HepG2 (cell line): ENCODE measurements at regions not wholly inside any gene's neighbourhood (a gene's known extent, or its start where the extent isn't known, plus 50 kb on each side); places are given as distances from the start of the nearest gene placed in this dataset.

ENCODE experiments used
- ATAC-seq: fragments of 200-7000 bp; cut with Tn5 transposase; 3 replicates; pipeline ENCODE4 v1.9.1; 2020; ENCODE audit warnings: mild to moderate bottlenecking, moderate library complexity
- BruUV-seq: library from RNA; stranded (reverse); fragments of 400-500 nt; replicated peaks from 2 replicates; lab custom pipeline; 2021; lab: Mats Ljungman, UMichigan
- CTCF ChIA-PET: fragments of 300-600 bp; formaldehyde crosslinking; extraction: SDS; loops from one replicate; lab custom pipeline; 2021; ENCODE audit warnings: low total read pairs, inconsistent platforms, low intra/inter-chr PET ratio; lab: Yijun Ruan, JAX
- POLR2A ChIA-PET: fragments of 350-600 bp; sonication (Branson Sonifier 250); formaldehyde crosslinking; loops from one replicate; lab custom pipeline; 2020; ENCODE audit warnings: antibody characterized with exemption, inconsistent platforms; lab: Yijun Ruan, JAX
- DNase-seq: peaks from one replicate; pipeline ENCODE4 v3.0.0-alpha.2; 2015; ENCODE audit warnings: low spot score
- FAIRE-seq: peaks from 3 replicates; lab custom pipeline; 2011; peaks lifted over from hg19 to GRCh38; lab: Jason Lieb, UNC
- H2AFZ ChIP-seq: one replicate; pipeline ENCODE4 v1.6.1; 2011; ENCODE audit warnings: low read length, inconsistent platforms
- H3K27ac ChIP-seq: fragments of 300-600 bp; 3 replicates; pipeline ENCODE4 v1.8.0; 2011; ENCODE audit warnings: mixed run types, mild to moderate bottlenecking, mixed read lengths, low read length, inconsistent platforms; ENCODE audit not compliant: insufficient read depth; ENCODE audit errors: extremely low read length
- H3K27me3 ChIP-seq, 2 experiments: fragments of 200-600 bp in 1 of 2; 2 replicates in 1 of 2; 3 replicates in 1 of 2; pipeline versions ENCODE4 v1.6.0 to v1.8.0; 2011; ENCODE audit warnings: low read length in 2 of 2, mild to moderate bottlenecking in 2 of 2, moderate library complexity in 2 of 2, inconsistent platforms in 1 of 2; ENCODE audit not compliant: insufficient read depth in 2 of 2, control insufficient read depth in 1 of 2
- H3K36me3 ChIP-seq, 2 experiments: fragments of 200-600 bp in 1 of 2; replicated peaks in 1 of 2; 2 replicates in 1 of 2; 3 replicates in 1 of 2; pipeline versions ENCODE4 v1.5.1 to v1.8.0; 2011; ENCODE audit warnings: low read length in 2 of 2, inconsistent platforms in 1 of 2; ENCODE audit not compliant: insufficient read depth in 2 of 2, control insufficient read depth in 1 of 2
- H3K4me1 ChIP-seq: 2 replicates; pipeline ENCODE4 v1.5.1; 2012; ENCODE audit warnings: low read length, inconsistent platforms; ENCODE audit not compliant: insufficient read depth
- H3K4me2 ChIP-seq: 2 replicates; pipeline ENCODE4 v1.6.0; 2011; ENCODE audit warnings: low read depth, low read length, inconsistent platforms
- H3K4me3 ChIP-seq, 3 experiments: fragments of 200-600 bp in 1 of 3; sonication (generic), shearing (Covaris generic) in 1 of 3; replicated peaks in 1 of 3; 2 replicates each; pipeline ENCODE4 v1.5.1; 2011 to 2016; ENCODE audit warnings: low read length in 3 of 3, inconsistent platforms in 2 of 3, low read depth in 2 of 3, mild to moderate bottlenecking in 2 of 3, control low read depth in 1 of 3, mixed read lengths in 1 of 3; ENCODE audit not compliant: insufficient read depth in 1 of 3
- H3K79me2 ChIP-seq: one replicate; pipeline ENCODE4 v1.6.1; 2011; ENCODE audit warnings: low read length, inconsistent platforms; ENCODE audit not compliant: insufficient read depth
- H3K9ac ChIP-seq: 2 replicates; pipeline ENCODE4 v1.6.0; 2011; ENCODE audit warnings: mild to moderate bottlenecking, low read depth, low read length, inconsistent platforms; ENCODE audit not compliant: insufficient read depth
- H3K9me3 ChIP-seq: 2 replicates; pipeline ENCODE4 v1.5.1; 2012; ENCODE audit warnings: mild to moderate bottlenecking, low read length
- H4K20me1 ChIP-seq: 2 replicates; pipeline ENCODE4 v1.6.0; 2011; ENCODE audit warnings: inconsistent platforms, mild to moderate bottlenecking, low read length, moderate library complexity; ENCODE audit not compliant: insufficient read depth
- CENPBD1 ChIP-seq: sonication (generic); formaldehyde crosslinking; IDR thresholded peaks from 2 replicates; pipeline ENCODE4 v1.8.0; 2022; ENCODE audit warnings: missing genetic modification reagents, low read depth, mild to moderate bottlenecking, borderline replicate concordance
- HHEX ChIP-seq: IDR thresholded peaks from 2 replicates; pipeline ENCODE4 v1.6.1; 2016; ENCODE audit warnings: control low read depth
- HOXA9 ChIP-seq: sonication (generic); formaldehyde crosslinking; IDR thresholded peaks from 2 replicates; pipeline ENCODE4 v1.8.1; 2022; ENCODE audit warnings: missing genetic modification reagents, mild to moderate bottlenecking, moderate library complexity, borderline replicate concordance
- PBX2 ChIP-seq: IDR thresholded peaks from 2 replicates; pipeline ENCODE4 v1.6.1; 2016; ENCODE audit warnings: control low read depth
- SKIL ChIP-seq: sonication (generic); formaldehyde crosslinking; IDR thresholded peaks from 2 replicates; pipeline ENCODE4 v1.8.0; 2022; ENCODE audit warnings: missing genetic modification reagents, mild to moderate bottlenecking, moderate library complexity, borderline replicate concordance
- TCF12 ChIP-seq, 2 experiments: fragments of 450-650 bp in 1 of 2; sonication (generic) in 1 of 2; formaldehyde crosslinking in 1 of 2; IDR thresholded peaks; 2 replicates each; pipeline versions ENCODE4 v1.6.1 to v1.8.0; 2017 to 2022; ENCODE audit warnings: antibody characterized with exemption in 1 of 2, mild to moderate bottlenecking in 1 of 2, missing genetic modification reagents in 1 of 2, moderate library complexity in 1 of 2
- TEF ChIP-seq: sonication (generic); formaldehyde crosslinking; IDR thresholded peaks from 2 replicates; pipeline ENCODE4 v1.5.0; 2020; ENCODE audit warnings: missing genetic modification reagents
- ZBTB20 ChIP-seq: sonication (generic); formaldehyde crosslinking; IDR thresholded peaks from 2 replicates; pipeline ENCODE4 v1.8.1; 2023; ENCODE audit warnings: missing genetic modification reagents, low read depth, mild to moderate bottlenecking, borderline replicate concordance
- ZBTB38 ChIP-seq: sonication (generic); formaldehyde crosslinking; IDR thresholded peaks from 2 replicates; pipeline ENCODE4 v1.5.1; 2020; ENCODE audit warnings: mild to moderate bottlenecking, missing genetic modification reagents
- ZNF17 ChIP-seq: sonication (generic); formaldehyde crosslinking; IDR thresholded peaks from 2 replicates; pipeline ENCODE4 v1.5.0; 2020; ENCODE audit warnings: mild to moderate bottlenecking, missing genetic modification reagents
- ZNF24 ChIP-seq: fragments of 450-650 bp; IDR thresholded peaks from 2 replicates; pipeline ENCODE4 v1.6.1; 2017; ENCODE audit warnings: antibody characterized with exemption, mild to moderate bottlenecking
- ZNF30 ChIP-seq: sonication (generic); formaldehyde crosslinking; IDR thresholded peaks from 2 replicates; pipeline ENCODE4 v1.5.0; 2020; ENCODE audit warnings: mild to moderate bottlenecking, missing genetic modification reagents
- ZNF362 ChIP-seq: sonication (generic); formaldehyde crosslinking; IDR thresholded peaks from 2 replicates; pipeline ENCODE4 v1.4.0; 2020; ENCODE audit warnings: missing genetic modification reagents, mild to moderate bottlenecking, borderline replicate concordance
- WGBS: methylation state at CpG from one replicate; pipeline ENCODE4 v1.1.6; 2017; ENCODE audit warnings: low lambda C conversion rate; 5-methylcytosine and 5-hydroxymethylcytosine counted together
- in situ Hi-C: cut with HindIII; loops from 2 replicates; pipeline ENCODE4 v1.10.0; 2017; ENCODE audit warnings: low pct_unique_long_range_greater_than_20kb; ENCODE audit not compliant: extremely low pct_ligation_motif_present
- intact Hi-C: fragments of 100-400 bp; cut with micrococcal nuclease; formaldehyde crosslinking; loops from one replicate; pipeline ENCODE4 v1.10.0; 2022; ENCODE audit not compliant: unreplicated experiment

- H3K27me3 ChIP-seq: peaks cover 5 to 38% of the 10 kb centered on the region in 2 experiments; a peak in 2 of 5 replicates
- H3K9me3 ChIP-seq: no peaks in the 10 kb centered on the region
- no peaks in the 10 kb centered on the region for H3K79me2 ChIP-seq
- ATAC-seq (no peak), FAIRE-seq (no peak), DNase-seq (no peak)
- CTCF ChIA-PET: no interaction called here
- intact Hi-C loops: no loop called here
- POLR2A ChIA-PET: no interaction called here
- in situ Hi-C loops: no loop called here
- WGBS: 65% methylated on average over 7 of the region's 7 CpGs
- no peak overlapping the region for H3K27ac ChIP-seq
- H3K4me2 ChIP-seq: no peak overlapping the region
- no peak overlapping the region for H2AFZ ChIP-seq
- TF ChIP-seq CENPBD1 (CRISPR knock-in tag) (no peak), PBX2 (CRISPR knock-in tag) (no peak), ZBTB20 (CRISPR knock-in tag) (no peak)
- H3K36me3 ChIP-seq: no peaks in the 10 kb centered on the region
- BruUV-seq: no TSS peak
- no peak overlapping the region for H3K4me3 ChIP-seq
- no peaks in the 10 kb centered on the region for H3K4me1 ChIP-seq
- H4K20me1 ChIP-seq: no peaks in the 10 kb centered on the region
- H3K9ac ChIP-seq: no peak overlapping the region
Observed at GRCh38 chr2:8506746-8507145, 175.1 kb upstream of the ID2 start.

GRCh38 chr2:8508766-8509165 lies 173.1 kb upstream of the ID2 start:
- Histone ChIP-seq H2AFZ (no peak overlapping the region), H3K4me1 (no peaks in the 10 kb centered on the region), H3K9ac (no peak overlapping the region), H3K36me3 (no peaks in the 10 kb centered on the region), H3K4me3 (no peak overlapping the region), H4K20me1 (no peaks in the 10 kb centered on the region), H3K27ac (no peak overlapping the region), H3K4me2 (no peak overlapping the region), H3K9me3 (no peaks in the 10 kb centered on the region), H3K79me2 (no peaks in the 10 kb centered on the region), H3K27me3 (peaks cover 8 to 41% of the 10 kb centered on the region in 2 experiments; a peak in 3 of 5 replicates)
- DNase-seq: no peak
- ATAC-seq: no peak
- CTCF ChIA-PET: no interaction called here
- no peak for FAIRE-seq
- POLR2A ChIA-PET: no interaction called here
- intact Hi-C loops: no loop called here
- in situ Hi-C loops: no loop called here
- WGBS: 9% methylated on average over 4 of the region's 5 CpGs
- no TSS peak for BruUV-seq
- TF ChIP-seq ZNF30 (CRISPR knock-in tag) (no peak), TCF12 (IDR thresholded peaks at IDR 0.05) (no peak), TCF12 (CRISPR knock-in tag; IDR thresholded peaks at IDR 0.05) (no peak), ZNF24 (no peak), ZNF362 (CRISPR knock-in tag) (no peak), HOXA9 (CRISPR knock-in tag) (no peak), ZBTB38 (CRISPR knock-in tag) (no peak), SKIL (no peak), ZNF17 (CRISPR knock-in tag) (no peak), HHEX (CRISPR knock-in tag) (no peak), TEF (CRISPR knock-in tag) (no peak)
